ENCODE measurements at regions not wholly inside any gene's neighbourhood (a gene's known extent, or its start where the extent isn't known, plus 50 kb on each side); places are given as distances from the start of the nearest gene placed in this dataset.

GRCh38 chr13:109680288-109680687, 106.1 kb downstream of the IRS2 start:
- no peak for TF ChIP-seq CTCF (conservative IDR thresholded peaks at IDR 0.05)
- H3K27ac ChIP-seq = no peak overlapping the region

GRCh38 chr13:109678459-109678858, 107.9 kb downstream of the IRS2 start:
- no peak overlapping the region for H3K27ac ChIP-seq
- TF ChIP-seq CTCF (conservative IDR thresholded peaks at IDR 0.05) = no peak

- TF ChIP-seq CTCF (conservative IDR thresholded peaks at IDR 0.05) = no peak
- H3K27ac ChIP-seq = no peak overlapping the region
These were observed 109.2 kb downstream of the IRS2 start for GRCh38 chr13:109677206-109677605.

GRCh38 chr13:109673477-109673876, 112.9 kb downstream of the IRS2 start:
- no peak overlapping the region for H3K27ac ChIP-seq
- no peak for TF ChIP-seq CTCF (conservative IDR thresholded peaks at IDR 0.05)

- no peak overlapping the region for H3K27ac ChIP-seq
- TF ChIP-seq CTCF (conservative IDR thresholded peaks at IDR 0.05) = no peak
These were observed 113.8 kb downstream of the IRS2 start for GRCh38 chr13:109672545-109672944.

GRCh38 chr13:109671919-109672318, 114.5 kb downstream of the IRS2 start:
- H3K27ac ChIP-seq = no peak overlapping the region
- TF ChIP-seq CTCF (conservative IDR thresholded peaks at IDR 0.05) = no peak

GRCh38 chr13:109670776-109671175, 115.6 kb downstream of the IRS2 start:
- H3K27ac ChIP-seq = no peak overlapping the region
- TF ChIP-seq CTCF (conservative IDR thresholded peaks at IDR 0.05) = no peak

GRCh38 chr13:109669956-109670355, 116.4 kb downstream of the IRS2 start:
- no peak for TF ChIP-seq CTCF (conservative IDR thresholded peaks at IDR 0.05)
- H3K27ac ChIP-seq = peak overlapping the region; percentile 65; the same call in 1 of the 2 replicates
